Endodermal cell (in vitro differentiated cells): ENCODE measurements at regions not wholly inside any gene's neighbourhood (a gene's known extent, or its start where the extent isn't known, plus 50 kb on each side); places are given as distances from the start of the nearest gene placed in this dataset.

Experiments used
- DNase-seq: peaks from one replicate; pipeline ENCODE4 v3.0.0-alpha.2; 2017
- H3K27ac ChIP-seq: 2 replicates; pipeline ENCODE4 v1.5.1; 2013; ENCODE audit warnings: mild to moderate bottlenecking, low read depth, low read length, moderate library complexity
- H3K27me3 ChIP-seq: 2 replicates; pipeline ENCODE4 v1.6.1; 2013; ENCODE audit warnings: mild to moderate bottlenecking, low read length, moderate library complexity; ENCODE audit not compliant: insufficient read depth, control insufficient read depth, poor library complexity, severe bottlenecking
- H3K36me3 ChIP-seq: 2 replicates; pipeline ENCODE4 v1.7.0; 2013; ENCODE audit warnings: mild to moderate bottlenecking, low read length, moderate library complexity; ENCODE audit not compliant: control insufficient read depth, insufficient read depth
- H3K4me1 ChIP-seq: one replicate; pipeline ENCODE4 v1.7.0; 2013; ENCODE audit warnings: low read length; ENCODE audit not compliant: control insufficient read depth, insufficient read depth
- H3K4me3 ChIP-seq: 2 replicates; pipeline ENCODE4 v1.5.1; 2013; ENCODE audit warnings: mild to moderate bottlenecking, low read length, moderate library complexity
- H3K9ac ChIP-seq: 2 replicates; pipeline ENCODE4 v1.6.1; 2013; ENCODE audit warnings: mild to moderate bottlenecking, low read length, moderate library complexity; ENCODE audit not compliant: poor library complexity, severe bottlenecking; ENCODE audit errors: extremely low read depth
- H3K9me3 ChIP-seq: 2 replicates; pipeline ENCODE4 v1.6.1; 2013; ENCODE audit warnings: mild to moderate bottlenecking, low read length, moderate library complexity; ENCODE audit not compliant: control insufficient read depth
- H3K27ac Mint-ChIP-seq: 2 replicates; pipeline ENCODE4 v1.8.0; 2020; ENCODE audit warnings: mixed read lengths
- H3K27me3 Mint-ChIP-seq: 2 replicates; pipeline ENCODE4 v1.8.0; 2021; ENCODE audit warnings: mild to moderate bottlenecking, mixed read lengths; ENCODE audit not compliant: insufficient read depth
- H3K36me3 Mint-ChIP-seq: 2 replicates; pipeline ENCODE4 v1.8.0; 2020; ENCODE audit warnings: low read depth, mixed read lengths
- H3K4me1 Mint-ChIP-seq: 2 replicates; pipeline ENCODE4 v1.8.0; 2020; ENCODE audit warnings: mixed read lengths
- H3K4me3 Mint-ChIP-seq: 2 replicates; pipeline ENCODE4 v1.8.0; 2020; ENCODE audit warnings: mild to moderate bottlenecking, moderate library complexity, mixed read lengths
- H3K9me3 Mint-ChIP-seq: 2 replicates; pipeline ENCODE4 v1.8.0; 2020; ENCODE audit warnings: mild to moderate bottlenecking, mixed read lengths
- WGBS, 2 experiments: methylation state at CpG; one replicate each; pipeline versions ENCODE4 v1.1.5 to v1.1.7; 2013; ENCODE audit warnings: missing lambda C conversion rate in 2 of 2, mixed read lengths in 1 of 2; ENCODE audit not compliant: insufficient coverage in 1 of 2, insufficient read length in 1 of 2; 5-methylcytosine and 5-hydroxymethylcytosine counted together
- TF ChIP-seq, protein P1 (sequence below): fragments of 200-600 bp; sonication (generic); conservative IDR thresholded peaks from 2 replicates; pipeline ENCODE4 v1.5.0; 2021; ENCODE audit warnings: antibody characterized with exemption, mild to moderate bottlenecking

DNA sequence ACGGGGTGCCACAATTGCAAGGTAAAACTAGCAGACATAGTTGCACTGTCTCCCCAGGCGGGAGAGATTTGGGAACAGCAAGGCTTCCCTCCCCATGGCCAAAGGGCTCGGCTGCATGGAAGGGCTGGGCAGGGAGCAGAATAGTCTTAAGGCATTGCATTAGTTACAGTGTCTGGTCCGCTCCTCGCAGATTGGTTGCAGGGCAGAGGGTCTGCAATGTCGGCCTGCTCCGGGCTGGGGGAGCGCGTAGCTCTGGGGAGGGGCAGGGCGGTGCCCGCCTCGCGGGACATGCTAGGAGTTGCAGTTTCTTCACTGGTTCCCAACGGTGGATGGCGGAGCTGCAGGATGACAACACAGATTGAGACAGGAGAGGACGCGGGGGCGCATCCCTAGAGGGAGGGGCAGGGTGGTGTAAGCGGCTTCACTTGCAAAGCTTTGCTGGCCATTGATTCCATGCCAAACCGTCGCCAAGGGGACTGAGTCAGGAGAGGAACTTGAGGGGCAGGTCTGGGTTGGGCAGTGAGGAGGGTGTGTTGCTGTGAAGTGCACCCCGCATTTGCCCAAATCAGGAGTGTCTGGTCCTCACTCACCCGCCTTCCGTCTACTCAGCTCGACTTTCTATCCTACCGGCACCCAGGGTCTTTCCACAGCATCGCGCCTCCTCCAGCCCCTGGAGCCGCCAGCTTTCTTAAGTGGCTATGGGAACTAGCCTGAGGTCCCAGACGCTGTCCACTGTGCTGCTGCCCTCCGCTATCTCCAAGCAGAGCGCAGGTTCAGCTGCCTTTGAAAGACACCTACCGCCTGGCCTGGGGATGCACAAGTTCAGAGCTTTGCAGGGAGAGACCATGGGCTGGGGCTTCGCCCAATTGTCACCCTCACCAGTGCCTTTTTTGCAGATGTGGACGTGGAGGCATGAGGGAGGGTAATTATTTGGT, 1748.9 kb downstream of the TP53TG3F start:
- Mint-ChIP-seq H3K4me3 (no peak overlapping the region), H3K27ac (no peak overlapping the region), H3K27me3 (no peaks in the 10 kb centered on the region), H3K9me3 (peaks cover 86% of the 10 kb centered on the region), H3K36me3 (no peaks in the 10 kb centered on the region), H3K4me1 (no peaks in the 10 kb centered on the region)
- Histone ChIP-seq H3K4me3 (no peak overlapping the region), H3K9me3 (peaks cover 70% of the 10 kb centered on the region), H3K27ac (no peak overlapping the region), H3K9ac (no peak overlapping the region), H3K27me3 (no peaks in the 10 kb centered on the region), H3K36me3 (no peaks in the 10 kb centered on the region), H3K4me1 (no peaks in the 10 kb centered on the region)
- DNase-seq: no peak
- WGBS, 2 experiments: 85 to 96% methylated on average over 16 to 35 of the region's 35 CpGs
- TF ChIP-seq, protein P1, sequence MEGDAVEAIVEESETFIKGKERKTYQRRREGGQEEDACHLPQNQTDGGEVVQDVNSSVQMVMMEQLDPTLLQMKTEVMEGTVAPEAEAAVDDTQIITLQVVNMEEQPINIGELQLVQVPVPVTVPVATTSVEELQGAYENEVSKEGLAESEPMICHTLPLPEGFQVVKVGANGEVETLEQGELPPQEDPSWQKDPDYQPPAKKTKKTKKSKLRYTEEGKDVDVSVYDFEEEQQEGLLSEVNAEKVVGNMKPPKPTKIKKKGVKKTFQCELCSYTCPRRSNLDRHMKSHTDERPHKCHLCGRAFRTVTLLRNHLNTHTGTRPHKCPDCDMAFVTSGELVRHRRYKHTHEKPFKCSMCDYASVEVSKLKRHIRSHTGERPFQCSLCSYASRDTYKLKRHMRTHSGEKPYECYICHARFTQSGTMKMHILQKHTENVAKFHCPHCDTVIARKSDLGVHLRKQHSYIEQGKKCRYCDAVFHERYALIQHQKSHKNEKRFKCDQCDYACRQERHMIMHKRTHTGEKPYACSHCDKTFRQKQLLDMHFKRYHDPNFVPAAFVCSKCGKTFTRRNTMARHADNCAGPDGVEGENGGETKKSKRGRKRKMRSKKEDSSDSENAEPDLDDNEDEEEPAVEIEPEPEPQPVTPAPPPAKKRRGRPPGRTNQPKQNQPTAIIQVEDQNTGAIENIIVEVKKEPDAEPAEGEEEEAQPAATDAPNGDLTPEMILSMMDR: no peak

DNA sequence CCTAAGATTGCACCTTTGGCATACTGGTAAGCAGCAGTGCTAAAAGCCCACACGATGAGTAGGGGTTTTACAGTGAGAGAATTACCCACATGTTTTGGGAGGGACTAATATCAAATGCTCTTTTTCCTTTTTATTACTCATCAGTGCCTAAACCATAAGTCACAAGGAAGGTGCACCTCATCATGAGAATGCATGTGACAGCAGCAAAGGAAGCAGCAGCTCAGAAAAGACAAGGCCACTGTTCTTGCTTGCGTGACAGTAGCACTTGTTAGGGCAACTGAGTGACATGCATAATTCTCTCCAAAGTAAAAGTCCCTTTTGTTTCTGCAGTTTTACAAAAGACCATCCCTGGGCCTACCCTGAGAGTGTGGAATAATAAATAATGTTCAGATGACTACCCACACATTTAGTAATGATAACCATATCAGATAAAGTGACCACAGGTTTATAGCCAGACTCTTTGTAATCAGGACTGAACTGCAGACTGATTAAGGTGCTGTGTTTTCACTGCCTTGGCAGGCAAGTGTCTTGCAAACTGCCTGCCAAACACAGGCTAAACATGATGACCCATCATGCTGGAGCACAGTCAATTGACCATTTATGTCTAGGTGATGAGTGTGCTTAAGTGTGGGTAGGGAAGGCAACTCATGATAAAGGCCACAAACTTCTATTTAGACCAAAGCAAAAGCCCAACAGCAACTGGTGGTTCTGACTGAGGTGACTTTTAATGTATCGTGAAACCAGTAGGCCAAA, 1751.4 kb downstream of the TP53TG3F start:
- H3K4me3 Mint-ChIP-seq: no peak overlapping the region
- peaks cover 72% of the 10 kb centered on the region for H3K9me3 ChIP-seq
- no peaks in the 10 kb centered on the region for H3K36me3 ChIP-seq
- peaks cover 84% of the 10 kb centered on the region for H3K9me3 Mint-ChIP-seq
- H3K27ac Mint-ChIP-seq: no peak overlapping the region
- TF ChIP-seq, protein P1: no peak
- H3K27ac ChIP-seq: no peak overlapping the region
- H3K36me3 Mint-ChIP-seq: no peaks in the 10 kb centered on the region
- H3K27me3 Mint-ChIP-seq: no peaks in the 10 kb centered on the region
- whole genome bisulfite sequencing, 2 experiments: 76 to 92% methylated on average over 2 to 3 of the region's 3 CpGs
- H3K27me3 ChIP-seq: no peaks in the 10 kb centered on the region
- H3K4me1 Mint-ChIP-seq: no peaks in the 10 kb centered on the region
- no peak overlapping the region for H3K9ac ChIP-seq
- DNase-seq: no peak
- no peaks in the 10 kb centered on the region for H3K4me1 ChIP-seq
- no peak overlapping the region for H3K4me3 ChIP-seq

DNA sequence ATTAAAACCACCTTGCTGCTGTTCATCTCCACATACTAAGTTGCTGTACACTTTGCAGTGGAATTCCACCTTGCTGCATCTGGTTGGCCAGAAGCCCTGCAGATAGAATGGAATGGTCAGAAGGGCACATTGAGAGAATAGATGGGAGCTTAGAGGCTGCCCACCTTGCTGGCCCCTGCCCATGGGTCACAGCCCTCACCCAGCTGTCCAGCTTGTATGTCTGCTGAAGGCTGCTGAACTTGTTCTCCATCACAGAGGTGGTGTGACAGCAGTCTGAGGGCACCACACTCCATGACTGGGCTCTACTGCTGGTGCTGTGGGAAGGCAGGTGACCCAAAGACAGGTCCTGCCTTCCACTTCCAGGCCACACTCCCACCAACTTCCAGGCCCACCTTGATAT, 1755.4 kb downstream of the TP53TG3F start:
- H3K4me3 Mint-ChIP-seq: no peak overlapping the region
- peaks cover 83% of the 10 kb centered on the region for H3K9me3 Mint-ChIP-seq
- no peaks in the 10 kb centered on the region for H3K4me1 Mint-ChIP-seq
- no peak overlapping the region for H3K9ac ChIP-seq
- H3K36me3 ChIP-seq: no peaks in the 10 kb centered on the region
- TF ChIP-seq, protein P1: no peak
- DNase-seq: no peak
- no peak overlapping the region for H3K4me3 ChIP-seq
- H3K27ac Mint-ChIP-seq: no peak overlapping the region
- no peaks in the 10 kb centered on the region for H3K27me3 ChIP-seq
- H3K9me3 ChIP-seq: peaks cover 70% of the 10 kb centered on the region
- H3K36me3 Mint-ChIP-seq: no peaks in the 10 kb centered on the region
- H3K27ac ChIP-seq: no peak overlapping the region
- H3K27me3 Mint-ChIP-seq: no peaks in the 10 kb centered on the region
- no peaks in the 10 kb centered on the region for H3K4me1 ChIP-seq
